Osteoblast (primary cell): ENCODE measurements at regions not wholly inside any gene's neighbourhood (a gene's known extent, or its start where the extent isn't known, plus 50 kb on each side); places are given as distances from the start of the nearest gene placed in this dataset.

Source experiments
- DNase-seq: peaks from one replicate; pipeline ENCODE4 v3.0.0; 2011; ENCODE audit warnings: low spot score, mixed read lengths; ENCODE audit not compliant: insufficient read length; ENCODE audit errors: missing footprints
- H2AFZ ChIP-seq: 2 replicates; pipeline ENCODE4 v1.6.0; 2011; ENCODE audit warnings: mild to moderate bottlenecking, low read length
- H3K27ac ChIP-seq: 2 replicates; pipeline ENCODE4 v1.5.1; 2011; ENCODE audit warnings: mild to moderate bottlenecking, low read depth, low read length, moderate library complexity
- H3K27me3 ChIP-seq: 2 replicates; pipeline ENCODE4 v1.6.0; 2012; ENCODE audit warnings: mild to moderate bottlenecking, control low read depth, inconsistent platforms, low read length, moderate library complexity; ENCODE audit not compliant: insufficient read depth
- H3K36me3 ChIP-seq: 2 replicates; pipeline ENCODE4 v1.5.1; 2011; ENCODE audit warnings: mild to moderate bottlenecking, low read length, control low read depth, moderate library complexity; ENCODE audit not compliant: insufficient read depth
- H3K4me1 ChIP-seq: 2 replicates; pipeline ENCODE4 v1.5.1; 2011; ENCODE audit warnings: mild to moderate bottlenecking, low read length, control low read depth, moderate library complexity; ENCODE audit not compliant: insufficient read depth
- H3K4me2 ChIP-seq: 2 replicates; pipeline ENCODE4 v1.6.0; 2011; ENCODE audit warnings: mild to moderate bottlenecking, low read length; ENCODE audit not compliant: insufficient read depth
- H3K4me3 ChIP-seq: fragments of 200-600 bp; sonication (generic); 3 replicates; pipeline ENCODE4 v1.5.1; 2012; ENCODE audit warnings: mild to moderate bottlenecking, low read length, inconsistent platforms; ENCODE audit not compliant: insufficient read depth
- H3K79me2 ChIP-seq: 2 replicates; pipeline ENCODE4 v1.6.0; 2012; ENCODE audit warnings: mild to moderate bottlenecking, low read length, control low read depth, inconsistent platforms; ENCODE audit not compliant: insufficient read depth
- H3K9me3 ChIP-seq: 2 replicates; pipeline ENCODE4 v1.5.1; 2011; ENCODE audit warnings: low read depth, low read length, control low read depth
- H4K20me1 ChIP-seq: 2 replicates; pipeline ENCODE4 v1.6.0; 2012; ENCODE audit warnings: mild to moderate bottlenecking, low read length, control low read depth; ENCODE audit not compliant: insufficient read depth
- TF ChIP-seq, protein P1 (sequence below): IDR thresholded peaks from 2 replicates; pipeline ENCODE4 v1.5.1; 2011; ENCODE audit warnings: mild to moderate bottlenecking, low read depth, low read length, moderate library complexity; ENCODE audit errors: extremely low read depth

DNA sequence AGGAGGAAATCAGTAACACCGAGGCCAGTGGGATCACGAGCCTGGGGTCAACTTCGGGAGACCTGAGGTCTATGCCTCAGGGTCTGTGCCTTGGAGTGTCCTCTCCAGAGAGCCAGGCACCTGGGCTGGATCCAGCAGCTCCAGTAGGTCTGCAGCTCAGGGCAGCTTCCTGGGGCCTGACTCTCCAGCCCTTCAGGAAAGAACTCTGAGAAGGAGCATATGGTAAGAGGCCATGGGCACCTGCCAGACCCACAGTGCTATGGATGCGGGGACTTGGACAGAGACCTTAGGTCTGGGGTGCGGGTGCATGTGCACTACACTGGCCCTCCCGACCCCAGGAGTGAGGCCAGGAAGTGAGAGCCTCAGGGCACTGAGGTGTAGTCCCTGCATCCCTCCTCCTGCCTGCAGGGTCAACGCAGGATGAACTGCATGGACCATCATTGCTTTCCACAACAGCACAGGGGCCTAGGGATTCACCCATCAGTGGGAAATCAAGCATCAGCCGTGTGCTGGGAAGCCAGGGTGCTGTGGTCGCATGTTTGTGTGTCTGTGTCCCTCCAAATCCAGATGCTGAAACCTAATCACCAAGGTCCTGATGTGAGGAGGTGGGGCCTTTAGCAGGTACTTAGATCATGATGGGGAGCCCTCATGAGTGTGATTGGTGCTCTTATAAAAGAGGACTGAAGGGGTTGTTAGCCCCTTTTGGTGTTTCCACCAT is 210.9 kb upstream of the CST7 start:
- no peak for DNase-seq
- no peaks in the 10 kb centered on the region for H3K27me3 ChIP-seq
- no peak overlapping the region for H3K4me2 ChIP-seq
- H3K79me2 ChIP-seq: no peaks in the 10 kb centered on the region
- TF ChIP-seq, protein P1, sequence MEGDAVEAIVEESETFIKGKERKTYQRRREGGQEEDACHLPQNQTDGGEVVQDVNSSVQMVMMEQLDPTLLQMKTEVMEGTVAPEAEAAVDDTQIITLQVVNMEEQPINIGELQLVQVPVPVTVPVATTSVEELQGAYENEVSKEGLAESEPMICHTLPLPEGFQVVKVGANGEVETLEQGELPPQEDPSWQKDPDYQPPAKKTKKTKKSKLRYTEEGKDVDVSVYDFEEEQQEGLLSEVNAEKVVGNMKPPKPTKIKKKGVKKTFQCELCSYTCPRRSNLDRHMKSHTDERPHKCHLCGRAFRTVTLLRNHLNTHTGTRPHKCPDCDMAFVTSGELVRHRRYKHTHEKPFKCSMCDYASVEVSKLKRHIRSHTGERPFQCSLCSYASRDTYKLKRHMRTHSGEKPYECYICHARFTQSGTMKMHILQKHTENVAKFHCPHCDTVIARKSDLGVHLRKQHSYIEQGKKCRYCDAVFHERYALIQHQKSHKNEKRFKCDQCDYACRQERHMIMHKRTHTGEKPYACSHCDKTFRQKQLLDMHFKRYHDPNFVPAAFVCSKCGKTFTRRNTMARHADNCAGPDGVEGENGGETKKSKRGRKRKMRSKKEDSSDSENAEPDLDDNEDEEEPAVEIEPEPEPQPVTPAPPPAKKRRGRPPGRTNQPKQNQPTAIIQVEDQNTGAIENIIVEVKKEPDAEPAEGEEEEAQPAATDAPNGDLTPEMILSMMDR: no peak
- no peaks in the 10 kb centered on the region for H3K9me3 ChIP-seq
- H3K36me3 ChIP-seq: no peaks in the 10 kb centered on the region
- H3K4me3 ChIP-seq: no peak overlapping the region
- no peaks in the 10 kb centered on the region for H3K4me1 ChIP-seq
- no peak overlapping the region for H2AFZ ChIP-seq
- H4K20me1 ChIP-seq: no peaks in the 10 kb centered on the region
- H3K27ac ChIP-seq: no peak overlapping the region

DNA sequence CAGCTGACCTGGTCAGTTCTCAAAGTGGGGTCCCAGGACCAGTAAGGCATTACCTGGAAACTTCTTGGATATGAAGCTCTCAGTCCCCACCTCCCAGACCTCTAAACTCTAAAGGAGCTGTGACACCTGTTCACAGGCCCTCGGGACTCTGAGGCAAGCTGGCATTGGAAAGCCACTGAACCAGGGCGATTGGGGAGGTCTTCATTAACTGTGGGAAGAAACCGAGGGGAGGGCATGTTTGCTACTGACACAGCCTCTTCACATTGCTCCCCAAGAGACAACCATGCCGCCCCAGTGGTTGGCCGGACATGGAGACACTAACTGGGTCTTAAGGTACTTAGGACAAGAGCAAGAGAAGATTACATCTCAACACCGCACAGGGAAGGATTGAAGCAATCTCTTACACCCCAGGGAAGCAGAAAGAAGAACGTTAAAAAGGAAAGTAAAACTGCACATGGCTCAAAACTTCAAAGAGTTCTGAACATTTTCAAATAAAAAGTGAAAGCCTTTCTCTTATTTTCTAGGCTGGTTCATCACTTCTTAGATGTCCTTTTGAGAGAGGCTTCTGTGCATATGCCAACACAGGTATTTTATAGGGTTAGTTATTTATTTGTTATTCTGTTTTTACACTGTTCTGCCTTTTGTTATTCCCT is 210.0 kb upstream of the CST7 start:
- no peaks in the 10 kb centered on the region for H3K9me3 ChIP-seq
- H3K27me3 ChIP-seq: no peaks in the 10 kb centered on the region
- no peak overlapping the region for H3K4me3 ChIP-seq
- H3K36me3 ChIP-seq: no peaks in the 10 kb centered on the region
- H3K4me2 ChIP-seq: no peak overlapping the region
- no peaks in the 10 kb centered on the region for H4K20me1 ChIP-seq
- no peaks in the 10 kb centered on the region for H3K4me1 ChIP-seq
- no peaks in the 10 kb centered on the region for H3K79me2 ChIP-seq
- H3K27ac ChIP-seq: no peak overlapping the region
- no peak for DNase-seq
- no peak overlapping the region for H2AFZ ChIP-seq
- TF ChIP-seq, protein P1: no peak

DNA sequence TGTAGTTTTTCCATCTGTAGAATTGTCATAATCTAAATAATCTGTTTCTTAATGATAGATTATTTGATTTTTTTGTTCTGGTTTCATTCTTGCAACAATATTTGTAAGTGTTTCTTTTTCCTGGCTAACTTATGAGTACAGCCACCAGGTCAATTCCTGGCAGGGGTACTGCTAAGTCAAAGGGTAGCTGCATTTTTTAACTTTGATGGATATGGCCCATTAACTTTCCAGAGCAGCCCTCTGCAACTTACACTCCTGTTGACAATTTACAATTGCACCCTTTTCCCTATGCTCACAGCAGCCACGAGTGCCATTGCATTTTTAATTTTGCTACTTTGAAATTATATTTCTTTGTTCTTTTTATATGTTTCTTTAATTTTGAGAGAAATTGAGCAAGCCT is 209.3 kb upstream of the CST7 start:
- no peaks in the 10 kb centered on the region for H3K4me1 ChIP-seq
- DNase-seq: no peak

More for the DNA sequence above, 209.3 kb upstream of the CST7 start:
- H4K20me1 ChIP-seq: no peaks in the 10 kb centered on the region
- no peaks in the 10 kb centered on the region for H3K27me3 ChIP-seq
- H3K9me3 ChIP-seq: no peaks in the 10 kb centered on the region
- no peaks in the 10 kb centered on the region for H3K36me3 ChIP-seq
- no peak overlapping the region for H2AFZ ChIP-seq
- no peak overlapping the region for H3K4me3 ChIP-seq
- H3K4me2 ChIP-seq: no peak overlapping the region
- no peak overlapping the region for H3K27ac ChIP-seq
- H3K79me2 ChIP-seq: no peaks in the 10 kb centered on the region
- TF ChIP-seq, protein P1: no peak
